CD4-positive, alpha-beta T cell treated with Interleukin-17A for 1 hour (primary cell): ENCODE measurements at regions not wholly inside any gene's neighbourhood (a gene's known extent, or its start where the extent isn't known, plus 50 kb on each side); places are given as distances from the start of the nearest gene placed in this dataset.
"Not testable (repeated sequence)": the region's sequence is repeated elsewhere in the genome, so short reads cannot be mapped to it uniquely, and the experiment has no call there.

Source experiments
- DNase-seq: peaks from one replicate; pipeline ENCODE4 v3.0.0-alpha.2; 2020

DNA sequence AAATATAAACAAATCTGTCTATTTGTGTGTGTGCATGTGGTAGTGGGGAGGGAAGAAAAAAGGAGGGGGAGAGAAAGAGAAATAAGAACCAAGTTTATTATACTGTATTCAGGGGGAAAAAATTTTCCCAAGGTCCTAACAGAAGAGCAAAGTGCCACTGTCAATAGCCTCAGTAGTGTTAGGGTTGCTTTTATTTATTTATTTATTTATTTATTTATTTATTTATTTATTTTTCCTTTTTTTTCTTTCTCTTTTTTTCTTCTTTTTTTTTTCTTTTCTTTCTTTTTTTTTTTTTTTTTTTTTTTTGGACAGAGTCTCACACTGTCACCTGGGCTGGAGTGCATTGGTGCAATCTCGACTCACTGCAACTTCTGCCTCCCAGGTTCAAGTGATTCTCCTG lies 352.7 kb downstream of the OR4F29 start:
- not testable (repeated sequence) for DNase-seq

DNA sequence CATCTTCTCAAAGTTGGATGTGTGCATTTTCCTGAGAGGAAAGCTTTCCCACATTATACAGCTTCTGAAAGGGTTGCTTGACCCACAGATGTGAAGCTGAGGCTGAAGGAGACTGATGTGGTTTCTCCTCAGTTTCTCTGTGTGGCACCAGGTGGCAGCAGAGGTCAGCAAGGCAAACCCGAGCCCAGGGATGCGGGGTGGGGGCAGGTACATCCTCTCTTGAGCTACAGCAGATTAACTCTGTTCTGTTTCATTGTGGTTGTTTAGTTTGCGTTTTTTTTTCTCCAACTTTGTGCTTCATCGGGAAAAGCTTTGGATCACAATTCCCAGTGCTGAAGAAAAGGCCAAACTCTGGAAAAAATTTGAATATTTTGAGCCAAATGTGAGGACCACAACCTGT lies 360.2 kb downstream of the OR4F29 start:
- not testable (repeated sequence) for DNase-seq

DNA sequence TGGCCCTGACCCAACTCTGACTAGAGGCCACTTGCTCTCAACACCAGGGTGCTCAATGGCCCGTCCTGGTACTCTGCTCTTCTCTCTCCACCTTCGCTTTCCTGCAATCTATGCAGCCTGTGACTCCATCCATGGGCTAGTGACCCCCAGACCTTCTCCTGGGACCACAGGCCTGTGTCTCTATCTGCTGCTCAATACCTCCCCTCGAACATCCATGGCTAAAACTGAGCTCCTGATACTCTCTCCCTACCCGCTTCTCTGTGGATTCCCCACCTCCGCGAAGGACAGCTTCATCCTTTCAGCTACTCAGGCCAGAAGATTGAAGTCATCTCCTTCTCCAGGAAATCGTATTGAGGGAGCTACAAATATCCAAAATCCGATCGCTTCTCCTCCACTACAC lies 363.4 kb downstream of the OR4F29 start:
- not testable (repeated sequence) for DNase-seq

DNA sequence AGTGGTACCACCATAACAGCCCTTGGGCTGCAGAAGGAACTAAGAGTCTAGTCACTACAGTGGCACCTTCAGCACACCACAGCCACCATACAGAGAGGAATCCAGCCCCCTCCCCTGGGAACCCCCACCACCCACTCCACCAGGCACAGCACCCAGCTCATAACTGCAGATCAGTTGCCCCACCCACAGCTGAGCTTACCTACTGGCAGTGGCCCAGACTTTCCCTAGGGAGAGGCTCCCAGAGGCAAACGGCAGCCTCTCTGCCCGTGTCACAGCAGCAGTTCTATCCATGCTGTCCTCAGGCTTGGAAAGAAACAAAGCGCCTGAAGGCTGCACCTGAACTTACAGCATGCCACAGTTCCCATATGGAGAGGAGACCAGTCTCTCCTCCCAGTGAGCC lies 372.3 kb downstream of the OR4F29 start:
- not testable (repeated sequence) for DNase-seq

DNA sequence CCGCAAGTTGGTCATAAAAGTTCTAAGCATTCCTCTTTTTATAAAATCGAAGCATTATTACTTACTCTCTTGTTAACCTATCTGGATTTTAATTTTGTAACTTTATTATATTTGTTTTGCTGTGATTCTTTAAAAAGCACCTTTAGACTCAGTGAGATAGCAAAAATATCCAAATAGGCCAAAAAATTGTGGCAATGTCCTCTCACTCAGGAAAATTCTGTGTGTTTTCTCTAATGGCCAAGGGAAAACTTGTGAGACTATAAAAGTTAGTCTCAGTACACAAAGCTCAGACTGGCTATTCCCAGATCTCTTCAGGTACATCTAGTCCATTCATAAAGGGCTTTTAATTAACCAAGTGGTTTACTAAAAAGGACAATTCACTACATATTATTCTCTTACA lies 386.4 kb downstream of the OR4F29 start, which contains the start of gene OR4F5:
Gene OR4F5 (plus strand): TSS at position 301 of the 400 bp plus-strand sequence.
- DNase-seq: not testable (repeated sequence)

DNA sequence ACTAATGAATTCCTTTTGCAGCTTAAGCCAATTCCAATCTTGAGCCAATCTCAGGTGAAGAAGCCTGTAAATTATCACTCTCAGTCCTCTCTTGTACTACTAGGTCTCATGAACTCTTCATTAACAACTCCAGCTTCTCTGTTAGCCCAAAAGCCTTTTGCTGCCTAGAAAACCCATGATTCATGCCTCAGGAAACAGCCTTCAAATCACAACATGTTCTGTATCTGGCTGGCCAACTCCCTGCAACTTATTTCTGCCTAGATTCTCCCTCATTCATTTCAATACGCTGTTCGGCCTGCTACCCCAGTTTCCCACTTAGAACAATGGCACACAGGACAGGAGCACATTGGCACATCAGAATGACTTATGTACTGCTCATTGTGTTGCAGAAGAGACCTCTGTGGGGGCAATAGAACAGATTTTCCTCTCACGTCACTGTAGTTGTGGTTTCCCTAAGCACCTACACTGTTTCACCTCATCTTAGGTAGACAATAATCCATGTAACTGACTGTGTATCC lies 395.4 kb downstream of the OR4F29 start:
- DNase-seq: not testable (repeated sequence)

DNA sequence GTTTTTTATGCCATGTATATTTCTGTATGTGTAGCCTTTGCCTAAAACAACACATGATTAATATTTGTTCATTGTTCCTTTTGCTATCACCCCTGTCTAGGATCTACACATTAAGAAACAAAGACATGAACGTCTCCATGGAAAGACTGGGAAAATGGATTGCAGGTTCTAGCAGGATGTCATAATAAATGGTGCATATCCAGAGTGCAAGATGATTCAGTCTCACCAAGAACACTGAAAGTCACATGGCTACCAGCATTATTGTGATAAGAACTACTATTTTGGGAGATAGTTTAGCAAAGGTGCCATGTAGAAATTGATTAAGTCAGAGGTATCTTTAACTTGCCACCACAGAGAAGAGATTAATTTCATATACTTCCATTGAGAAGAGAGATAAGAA lies 398.3 kb downstream of the OR4F29 start:
- DNase-seq: not testable (repeated sequence)

DNA sequence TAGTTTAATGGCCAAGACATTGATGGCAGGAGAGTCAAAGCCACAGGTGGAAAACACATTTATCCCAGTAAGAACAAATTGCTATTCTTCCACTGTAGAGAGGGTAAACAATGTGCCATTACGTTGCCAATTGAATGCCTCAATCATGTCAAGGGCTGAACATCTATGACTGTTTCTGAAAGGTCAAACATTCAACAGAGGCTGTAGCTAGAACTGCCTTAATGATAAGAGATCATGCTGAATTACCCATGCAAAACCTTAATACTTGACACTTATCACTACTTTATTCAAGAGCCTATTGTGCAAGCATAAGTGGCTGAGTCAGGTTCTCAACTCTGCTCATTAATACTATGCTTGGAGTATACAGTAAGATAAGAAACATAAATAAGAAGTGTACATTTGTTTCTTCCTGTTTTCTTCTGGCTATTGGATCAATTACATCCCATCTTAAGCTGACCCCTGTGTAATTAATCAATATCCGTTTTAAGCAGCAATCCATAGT lies 409.5 kb downstream of the OR4F29 start:
- DNase-seq: not testable (repeated sequence)

DNA sequence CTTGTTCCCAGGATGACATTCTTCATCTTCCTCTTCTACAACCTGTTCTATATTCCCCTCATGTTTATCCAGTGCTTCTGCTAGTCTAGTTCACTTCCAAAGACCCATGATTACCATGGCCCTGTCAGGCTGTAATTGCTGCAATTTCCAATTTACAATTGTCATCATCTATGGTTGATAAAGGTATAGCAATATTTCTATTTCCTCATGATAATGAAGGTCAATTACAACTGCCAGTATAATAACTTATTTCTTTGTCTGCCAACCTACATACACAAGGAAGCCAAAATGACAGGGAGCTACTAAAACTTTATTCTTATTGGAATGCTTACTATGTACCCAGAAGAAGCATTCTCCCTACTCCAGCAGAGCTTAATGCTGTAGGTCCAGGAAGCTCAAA lies 410.3 kb downstream of the OR4F29 start:
- DNase-seq: not testable (repeated sequence)

DNA sequence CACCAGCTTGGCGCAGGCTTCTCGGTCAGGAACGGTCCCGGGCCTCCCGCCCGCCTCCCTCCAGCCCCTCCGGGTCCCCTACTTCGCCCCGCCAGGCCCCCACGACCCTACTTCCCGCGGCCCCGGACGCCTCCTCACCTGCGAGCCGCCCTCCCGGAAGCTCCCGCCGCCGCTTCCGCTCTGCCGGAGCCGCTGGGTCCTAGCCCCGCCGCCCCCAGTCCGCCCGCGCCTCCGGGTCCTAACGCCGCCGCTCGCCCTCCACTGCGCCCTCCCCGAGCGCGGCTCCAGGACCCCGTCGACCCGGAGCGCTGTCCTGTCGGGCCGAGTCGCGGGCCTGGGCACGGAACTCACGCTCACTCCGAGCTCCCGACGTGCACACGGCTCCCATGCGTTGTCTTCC lies 422.3 kb downstream of the OR4F29 start:
- DNase-seq: not testable (repeated sequence)

DNA sequence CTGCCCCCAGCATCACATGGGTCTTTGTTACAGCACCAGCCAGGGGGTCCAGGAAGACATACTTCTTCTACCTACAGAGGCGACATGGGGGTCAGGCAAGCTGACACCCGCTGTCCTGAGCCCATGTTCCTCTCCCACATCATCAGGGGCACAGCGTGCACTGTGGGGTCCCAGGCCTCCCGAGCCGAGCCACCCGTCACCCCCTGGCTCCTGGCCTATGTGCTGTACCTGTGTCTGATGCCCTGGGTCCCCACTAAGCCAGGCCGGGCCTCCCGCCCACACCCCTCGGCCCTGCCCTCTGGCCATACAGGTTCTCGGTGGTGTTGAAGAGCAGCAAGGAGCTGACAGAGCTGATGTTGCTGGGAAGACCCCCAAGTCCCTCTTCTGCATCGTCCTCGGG lies 434.2 kb downstream of the OR4F29 start:
- DNase-seq: not testable (repeated sequence)

DNA sequence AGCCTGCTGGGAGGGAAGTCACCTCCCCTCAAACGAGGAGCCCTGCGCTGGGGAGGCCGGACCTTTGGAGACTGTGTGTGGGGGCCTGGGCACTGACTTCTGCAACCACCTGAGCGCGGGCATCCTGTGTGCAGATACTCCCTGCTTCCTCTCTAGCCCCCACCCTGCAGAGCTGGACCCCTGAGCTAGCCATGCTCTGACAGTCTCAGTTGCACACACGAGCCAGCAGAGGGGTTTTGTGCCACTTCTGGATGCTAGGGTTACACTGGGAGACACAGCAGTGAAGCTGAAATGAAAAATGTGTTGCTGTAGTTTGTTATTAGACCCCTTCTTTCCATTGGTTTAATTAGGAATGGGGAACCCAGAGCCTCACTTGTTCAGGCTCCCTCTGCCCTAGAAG lies 435.5 kb downstream of the OR4F29 start:
- DNase-seq: not testable (repeated sequence)

DNA sequence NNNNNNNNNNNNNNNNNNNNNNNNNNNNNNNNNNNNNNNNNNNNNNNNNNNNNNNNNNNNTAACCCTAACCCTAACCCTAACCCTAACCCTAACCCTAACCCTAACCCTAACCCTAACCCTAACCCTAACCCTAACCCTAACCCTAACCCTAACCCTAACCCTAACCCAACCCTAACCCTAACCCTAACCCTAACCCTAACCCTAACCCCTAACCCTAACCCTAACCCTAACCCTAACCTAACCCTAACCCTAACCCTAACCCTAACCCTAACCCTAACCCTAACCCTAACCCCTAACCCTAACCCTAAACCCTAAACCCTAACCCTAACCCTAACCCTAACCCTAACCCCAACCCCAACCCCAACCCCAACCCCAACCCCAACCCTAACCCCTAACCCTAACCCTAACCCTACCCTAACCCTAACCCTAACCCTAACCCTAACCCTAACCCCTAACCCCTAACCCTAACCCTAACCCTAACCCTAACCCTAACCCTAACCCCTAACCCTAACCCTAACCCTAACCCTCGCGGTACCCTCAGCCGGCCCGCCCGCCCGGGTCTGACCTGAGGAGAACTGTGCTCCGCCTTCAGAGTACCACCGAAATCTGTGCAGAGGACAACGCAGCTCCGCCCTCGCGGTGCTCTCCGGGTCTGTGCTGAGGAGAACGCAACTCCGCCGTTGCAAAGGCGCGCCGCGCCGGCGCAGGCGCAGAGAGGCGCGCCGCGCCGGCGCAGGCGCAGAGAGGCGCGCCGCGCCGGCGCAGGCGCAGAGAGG lies 441.3 kb downstream of the OR4F29 start:
- peak; percentile 57 for DNase-seq
